GM13977 (cell line): ENCODE measurements at regions not wholly inside any gene's neighbourhood (a gene's known extent, or its start where the extent isn't known, plus 50 kb on each side); places are given as distances from the start of the nearest gene placed in this dataset.

Experiments used
- DNase-seq: peaks from one replicate; pipeline ENCODE4 v3.0.0; 2012; ENCODE audit warnings: low spot score
- in situ Hi-C: fragments of 300-500 bp; cut with MboI; formaldehyde crosslinking; loops from one replicate; pipeline ENCODE4 v1.12.0; 2022; ENCODE audit warnings: low sequenced_read_pairs, low pct_unique_long_range_greater_than_20kb, mixed read lengths, inconsistent platforms; ENCODE audit not compliant: unreplicated experiment
- TF ChIP-seq, protein P1 (sequence below): IDR thresholded peaks from 2 replicates; pipeline ENCODE4 v1.5.1; 2012; ENCODE audit warnings: mild to moderate bottlenecking, control low read depth; ENCODE audit not compliant: insufficient read depth; ENCODE audit errors: extremely low read depth, missing control alignments

DNA sequence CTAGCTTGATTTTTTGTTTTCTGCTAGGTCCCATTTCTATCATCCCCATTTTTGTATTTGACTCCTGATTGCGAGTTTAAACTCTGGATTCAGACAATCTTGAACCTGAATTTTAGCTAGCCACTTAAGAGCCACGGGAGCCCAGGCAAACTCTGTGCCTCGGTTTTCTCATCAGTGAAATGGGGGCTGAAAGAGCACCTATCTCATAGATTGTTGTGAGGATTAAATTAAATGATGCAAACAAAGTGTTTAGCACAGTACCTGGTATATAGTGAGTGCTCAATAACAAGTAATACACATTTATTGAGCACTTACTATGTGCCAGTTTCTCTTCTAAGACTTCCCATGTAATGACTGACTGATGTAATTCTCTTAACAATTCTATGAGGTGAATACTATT, 158.1 kb upstream of the POU3F1 start:
- in situ Hi-C loops: no loop called here
- TF ChIP-seq, protein P1, sequence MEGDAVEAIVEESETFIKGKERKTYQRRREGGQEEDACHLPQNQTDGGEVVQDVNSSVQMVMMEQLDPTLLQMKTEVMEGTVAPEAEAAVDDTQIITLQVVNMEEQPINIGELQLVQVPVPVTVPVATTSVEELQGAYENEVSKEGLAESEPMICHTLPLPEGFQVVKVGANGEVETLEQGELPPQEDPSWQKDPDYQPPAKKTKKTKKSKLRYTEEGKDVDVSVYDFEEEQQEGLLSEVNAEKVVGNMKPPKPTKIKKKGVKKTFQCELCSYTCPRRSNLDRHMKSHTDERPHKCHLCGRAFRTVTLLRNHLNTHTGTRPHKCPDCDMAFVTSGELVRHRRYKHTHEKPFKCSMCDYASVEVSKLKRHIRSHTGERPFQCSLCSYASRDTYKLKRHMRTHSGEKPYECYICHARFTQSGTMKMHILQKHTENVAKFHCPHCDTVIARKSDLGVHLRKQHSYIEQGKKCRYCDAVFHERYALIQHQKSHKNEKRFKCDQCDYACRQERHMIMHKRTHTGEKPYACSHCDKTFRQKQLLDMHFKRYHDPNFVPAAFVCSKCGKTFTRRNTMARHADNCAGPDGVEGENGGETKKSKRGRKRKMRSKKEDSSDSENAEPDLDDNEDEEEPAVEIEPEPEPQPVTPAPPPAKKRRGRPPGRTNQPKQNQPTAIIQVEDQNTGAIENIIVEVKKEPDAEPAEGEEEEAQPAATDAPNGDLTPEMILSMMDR: no peak
- no peak for DNase-seq

DNA sequence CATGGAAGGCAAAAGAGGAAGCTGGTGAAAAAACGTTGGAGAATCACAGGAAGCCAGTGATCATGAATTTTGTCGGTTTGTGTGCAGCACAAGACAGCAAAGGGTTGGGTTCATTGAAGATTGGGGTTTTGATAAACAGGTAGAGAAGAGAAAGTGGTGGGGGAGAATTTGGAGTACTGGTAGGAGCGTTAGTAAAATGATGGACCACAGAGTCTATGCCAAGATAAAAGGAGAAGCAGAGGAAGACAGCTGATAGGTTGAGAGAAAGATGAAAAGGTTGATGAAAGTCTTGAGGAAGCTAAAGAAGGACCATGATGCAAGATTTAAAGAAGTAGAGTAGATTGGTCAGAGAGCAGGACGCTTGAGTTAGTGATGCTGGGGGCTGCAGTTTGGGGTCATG, 156.8 kb upstream of the POU3F1 start:
- no peak for DNase-seq
- TF ChIP-seq, protein P1: no peak
- in situ Hi-C loops: no loop called here

DNA sequence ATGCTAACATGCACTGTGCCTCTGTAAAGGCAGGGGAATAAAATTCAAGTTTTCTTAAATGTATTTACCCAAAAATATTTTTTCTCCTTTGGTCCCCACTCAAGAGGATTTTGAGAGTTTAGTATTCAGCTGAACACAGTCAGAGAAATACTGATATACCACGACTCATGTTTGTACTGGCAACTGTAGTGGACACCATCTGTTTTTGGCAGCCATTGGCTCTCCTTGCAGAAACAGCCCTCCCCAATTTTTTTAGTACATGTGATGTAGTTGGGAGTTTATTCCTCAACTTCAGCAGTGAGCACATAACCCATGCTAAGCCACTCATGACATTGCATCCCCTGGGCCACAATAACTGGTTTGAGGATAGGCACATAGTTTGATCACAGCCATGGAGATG, 154.8 kb upstream of the POU3F1 start:
- in situ Hi-C loops: no loop called here
- TF ChIP-seq, protein P1: no peak
- DNase-seq: no peak

DNA sequence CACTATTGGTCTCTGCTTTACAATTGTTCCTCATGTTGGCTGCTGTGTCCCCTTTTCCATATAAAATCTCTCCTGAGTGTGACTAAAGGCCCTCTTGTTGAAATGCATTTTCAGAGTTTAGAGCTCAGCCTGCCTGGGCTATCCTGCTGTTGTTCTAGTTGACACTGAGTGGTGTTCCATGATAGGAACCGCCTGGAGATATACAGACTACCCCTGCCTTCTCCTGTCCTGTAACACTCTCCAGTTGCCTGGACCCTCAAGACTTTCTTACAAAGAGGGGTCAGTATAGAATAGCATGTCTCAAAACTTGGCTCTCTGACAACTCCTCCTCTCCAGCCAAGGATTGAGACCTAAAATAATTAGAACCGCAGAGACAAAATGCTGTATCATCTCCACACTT, 152.0 kb upstream of the POU3F1 start:
- no peak for DNase-seq
- TF ChIP-seq, protein P1: no peak
- in situ Hi-C loops: no loop called here

DNA sequence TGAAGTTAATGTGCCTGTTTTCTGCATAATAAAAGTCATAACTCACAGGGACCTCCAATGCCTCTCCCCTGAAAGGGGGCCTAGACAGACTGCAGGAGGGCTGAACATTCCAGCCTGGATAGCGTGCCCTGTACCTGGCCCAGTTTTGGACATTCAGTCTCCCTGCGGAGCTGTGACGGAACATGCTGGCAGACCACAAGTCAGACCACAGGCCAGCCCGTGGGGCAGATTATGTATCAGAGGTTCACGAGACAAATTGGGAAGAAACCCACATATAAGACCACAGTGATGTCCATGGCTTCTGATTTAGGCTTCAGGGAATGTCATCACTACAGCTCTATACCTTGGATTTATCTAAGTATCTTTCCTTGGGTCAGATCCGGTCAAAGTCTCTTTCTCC, 151.5 kb upstream of the POU3F1 start:
- in situ Hi-C loops: no loop called here
- no peak for DNase-seq
- TF ChIP-seq, protein P1: no peak

DNA sequence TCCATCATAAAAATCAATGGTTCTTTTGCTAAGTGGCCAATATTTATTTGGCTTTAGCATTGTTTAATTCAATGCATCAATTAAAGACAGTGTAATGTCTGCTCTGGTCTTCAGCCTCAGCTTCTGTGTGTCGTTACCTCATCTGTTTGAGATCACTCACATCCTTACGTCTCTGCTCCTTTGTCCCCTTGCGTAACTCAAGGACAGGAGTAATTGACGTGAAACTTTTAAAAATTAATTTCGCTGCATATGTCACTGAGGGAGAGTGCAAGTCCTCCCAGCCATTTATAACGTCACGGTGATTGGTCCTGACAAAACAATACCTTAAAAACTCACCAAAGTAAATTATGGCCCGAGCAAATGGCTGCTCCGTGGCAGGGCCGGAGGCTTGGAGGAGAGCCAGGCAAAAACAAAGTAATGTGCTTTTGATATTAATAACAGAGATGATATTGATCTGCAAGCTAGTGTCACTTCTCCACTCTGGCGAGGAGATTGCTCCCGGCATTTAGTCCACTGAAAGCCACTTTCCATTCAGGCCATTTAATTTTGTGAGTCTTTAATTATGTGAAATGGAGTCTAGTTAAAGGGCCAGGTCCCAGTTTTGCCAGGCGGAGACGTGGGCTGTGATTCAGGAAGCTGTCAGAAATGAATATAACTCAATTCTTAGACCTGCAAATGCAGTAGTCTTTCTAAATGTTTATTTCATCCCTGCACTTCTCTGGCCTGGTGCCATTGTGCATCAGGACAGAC, 150.9 kb upstream of the POU3F1 start:
- in situ Hi-C loops: no loop called here
- DNase-seq: no peak
- TF ChIP-seq, protein P1: no peak

DNA sequence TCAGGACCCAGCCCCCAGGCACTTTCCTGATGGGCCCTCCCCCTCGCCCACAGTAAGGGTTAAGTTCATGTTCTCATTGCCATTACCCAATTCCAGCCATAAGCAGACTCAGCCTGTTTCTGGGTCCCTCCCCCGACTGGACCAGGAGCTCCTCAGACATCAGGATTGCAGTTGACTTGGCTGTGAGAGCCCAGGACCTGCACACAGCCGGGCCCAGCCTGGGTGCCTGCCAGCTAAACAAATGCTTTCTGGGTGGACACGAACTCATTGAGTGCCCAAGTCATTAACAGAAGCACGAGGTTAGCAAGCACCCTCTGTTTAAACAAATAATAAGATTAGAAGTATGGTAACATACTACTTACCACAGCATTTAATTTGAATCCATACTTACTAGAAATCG, 147.9 kb upstream of the POU3F1 start:
- TF ChIP-seq, protein P1: no peak
- DNase-seq: no peak
- in situ Hi-C loops: no loop called here
